ENCODE measurements at regions not wholly inside any gene's neighbourhood (a gene's known extent, or its start where the extent isn't known, plus 50 kb on each side); places are given as distances from the start of the nearest gene placed in this dataset.

DNA sequence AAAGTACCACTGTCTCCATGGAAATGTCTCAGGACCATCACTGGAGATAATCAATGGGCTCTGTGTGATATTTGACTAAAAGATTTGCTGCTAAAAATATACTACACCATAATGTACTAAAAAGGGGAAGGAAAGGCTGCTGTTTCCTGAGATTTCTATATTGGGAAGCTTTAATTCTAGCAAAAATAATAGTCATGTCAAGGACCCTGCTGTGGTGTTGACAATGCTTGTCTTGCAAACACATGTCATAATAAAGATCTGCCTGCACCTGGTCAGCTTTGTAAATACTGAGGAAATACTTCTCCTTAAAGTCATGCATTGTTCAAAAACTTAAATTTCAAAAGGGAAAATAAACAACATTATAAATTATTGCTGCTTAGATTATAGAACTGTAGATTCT is 417.9 kb downstream of the GPM6A start:
- TF ChIP-seq, protein P1, sequence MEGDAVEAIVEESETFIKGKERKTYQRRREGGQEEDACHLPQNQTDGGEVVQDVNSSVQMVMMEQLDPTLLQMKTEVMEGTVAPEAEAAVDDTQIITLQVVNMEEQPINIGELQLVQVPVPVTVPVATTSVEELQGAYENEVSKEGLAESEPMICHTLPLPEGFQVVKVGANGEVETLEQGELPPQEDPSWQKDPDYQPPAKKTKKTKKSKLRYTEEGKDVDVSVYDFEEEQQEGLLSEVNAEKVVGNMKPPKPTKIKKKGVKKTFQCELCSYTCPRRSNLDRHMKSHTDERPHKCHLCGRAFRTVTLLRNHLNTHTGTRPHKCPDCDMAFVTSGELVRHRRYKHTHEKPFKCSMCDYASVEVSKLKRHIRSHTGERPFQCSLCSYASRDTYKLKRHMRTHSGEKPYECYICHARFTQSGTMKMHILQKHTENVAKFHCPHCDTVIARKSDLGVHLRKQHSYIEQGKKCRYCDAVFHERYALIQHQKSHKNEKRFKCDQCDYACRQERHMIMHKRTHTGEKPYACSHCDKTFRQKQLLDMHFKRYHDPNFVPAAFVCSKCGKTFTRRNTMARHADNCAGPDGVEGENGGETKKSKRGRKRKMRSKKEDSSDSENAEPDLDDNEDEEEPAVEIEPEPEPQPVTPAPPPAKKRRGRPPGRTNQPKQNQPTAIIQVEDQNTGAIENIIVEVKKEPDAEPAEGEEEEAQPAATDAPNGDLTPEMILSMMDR (IDR thresholded peaks at IDR 0.05) = no peak
- no peak for TF ChIP-seq POLR2A (IDR thresholded peaks at IDR 0.05)

All from adrenal gland (tissue), 5 donors.